PC-9 (cell line): ENCODE measurements at regions not wholly inside any gene's neighbourhood (a gene's known extent, or its start where the extent isn't known, plus 50 kb on each side); places are given as distances from the start of the nearest gene placed in this dataset.

ENCODE experiments used
- BruUV-seq: library from RNA; stranded (reverse); fragments of 400-500 nt; replicated peaks from 2 replicates; lab custom pipeline; 2021; lab: Mats Ljungman, UMichigan
- CTCF ChIA-PET: fragments of 300-600 bp; sonication (Branson Sonifier 250); formaldehyde crosslinking; loops from one replicate; lab custom pipeline; 2022; ENCODE audit warnings: antibody characterized with exemption; lab: Charles Lee
- POLR2A ChIA-PET: fragments of 300-600 bp; sonication (Branson Sonifier 250); formaldehyde crosslinking; loops from one replicate; lab custom pipeline; 2022; ENCODE audit warnings: antibody characterized with exemption; ENCODE audit not compliant: unreplicated experiment; lab: Charles Lee
- DNase-seq, 2 experiments: peaks; one replicate each; pipeline versions ENCODE4 v3.0.0 to v3.0.0-alpha.2; 2015 to 2022; ENCODE audit warnings: mixed read lengths in 1 of 2
- H2AFZ ChIP-seq: fragments of 200-600 bp; sonication (generic); 2 replicates; pipeline ENCODE4 v1.8.1; 2017; ENCODE audit warnings: antibody characterized with exemption
- H3F3A ChIP-seq: fragments of 200-600 bp; sonication (generic); 2 replicates; pipeline ENCODE4 v1.8.1; 2017; ENCODE audit warnings: antibody characterized with exemption, mild to moderate bottlenecking, low read depth; ENCODE audit not compliant: insufficient read depth
- H3K27ac ChIP-seq: fragments of 200-600 bp; sonication (generic); 2 replicates; pipeline ENCODE4 v1.6.1; 2016; ENCODE audit warnings: mixed run types
- H3K27me3 ChIP-seq: fragments of 200-600 bp; sonication (generic); 2 replicates; pipeline ENCODE4 v1.6.1; 2016; ENCODE audit warnings: low read depth, mixed run types; ENCODE audit not compliant: insufficient read depth
- H3K36me3 ChIP-seq: fragments of 200-600 bp; sonication (generic); 2 replicates; pipeline ENCODE4 v1.6.1; 2016; ENCODE audit warnings: low read depth, mixed run types
- H3K4me1 ChIP-seq: fragments of 200-600 bp; sonication (generic); replicated peaks from 2 replicates; pipeline ENCODE4 v1.6.1; 2016; ENCODE audit warnings: mixed run types; ENCODE audit not compliant: insufficient read depth
- H3K4me2 ChIP-seq: fragments of 200-600 bp; sonication (generic); 2 replicates; pipeline ENCODE4 v1.6.1; 2017; ENCODE audit warnings: mixed run types
- H3K4me3 ChIP-seq: fragments of 200-600 bp; sonication (generic); 2 replicates; pipeline ENCODE4 v1.6.1; 2016; ENCODE audit warnings: mixed run types
- H3K79me2 ChIP-seq: fragments of 200-600 bp; sonication (generic); 2 replicates; pipeline ENCODE4 v1.6.1; 2017; ENCODE audit warnings: low read depth, mixed run types
- H3K9me2 ChIP-seq: fragments of 200-600 bp; sonication (generic); 2 replicates; pipeline ENCODE4 v1.8.1; 2017; ENCODE audit warnings: mild to moderate bottlenecking; ENCODE audit not compliant: insufficient read depth
- H3K9me3 ChIP-seq: fragments of 200-600 bp; sonication (generic); 2 replicates; pipeline ENCODE4 v1.8.1; 2016; ENCODE audit warnings: low read depth; ENCODE audit not compliant: insufficient read depth
- H4K20me1 ChIP-seq: fragments of 200-600 bp; sonication (generic); 2 replicates; pipeline ENCODE4 v1.8.1; 2017; ENCODE audit not compliant: insufficient read depth
- EZH2 ChIP-seq: fragments of 200-600 bp; sonication (generic); IDR thresholded peaks from 2 replicates; pipeline ENCODE4 v1.8.0; 2017; ENCODE audit warnings: antibody characterized with exemption, low read depth
- intact Hi-C: fragments of 100-400 bp; cut with micrococcal nuclease; formaldehyde crosslinking; loops from one replicate; pipeline ENCODE4 v1.10.0; 2022; ENCODE audit not compliant: unreplicated experiment
- TF ChIP-seq, protein P1 (sequence below): fragments of 200-600 bp; sonication (generic); conservative IDR thresholded peaks from 2 replicates; pipeline ENCODE4 v1.6.1; 2017; ENCODE audit warnings: mixed run types, antibody characterized with exemption, mild to moderate bottlenecking, moderate library complexity

DNA sequence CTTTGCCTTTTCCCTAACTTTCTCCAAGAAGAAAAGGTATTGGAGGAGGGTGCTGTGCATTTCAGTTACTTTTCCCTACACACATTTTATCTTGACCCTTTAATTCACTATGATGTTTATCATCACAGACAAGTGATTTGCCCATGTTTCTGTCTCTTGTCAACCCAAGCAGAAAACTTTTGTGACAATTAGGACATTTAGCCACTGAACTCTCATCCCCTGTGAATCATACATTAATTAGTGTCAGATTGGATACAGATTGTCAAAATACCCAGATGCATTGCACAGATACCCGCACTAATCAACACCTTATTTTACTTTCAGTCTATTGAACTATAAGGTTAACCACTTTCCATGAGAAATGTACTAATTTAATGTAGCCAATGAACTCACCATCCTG lies 912.9 kb downstream of the SORCS1 start:
- POLR2A ChIA-PET = no interaction called here
- no peaks in the 10 kb centered on the region for H3K9me3 ChIP-seq
- no peak for DNase-seq
- no peak overlapping the region for H3K27ac ChIP-seq
- intact Hi-C loops = no loop called here
- H2AFZ ChIP-seq = no peak overlapping the region
- CTCF ChIA-PET = no interaction called here
- no TSS peak for BruUV-seq
- no peak overlapping the region for H3K4me2 ChIP-seq
- H3K27me3 ChIP-seq = no peaks in the 10 kb centered on the region
- H3K79me2 ChIP-seq = no peaks in the 10 kb centered on the region
- H3K9me2 ChIP-seq = no peaks in the 10 kb centered on the region
- no peaks in the 10 kb centered on the region for H3K36me3 ChIP-seq
- no peaks in the 10 kb centered on the region for H4K20me1 ChIP-seq
- TF ChIP-seq, protein P1, sequence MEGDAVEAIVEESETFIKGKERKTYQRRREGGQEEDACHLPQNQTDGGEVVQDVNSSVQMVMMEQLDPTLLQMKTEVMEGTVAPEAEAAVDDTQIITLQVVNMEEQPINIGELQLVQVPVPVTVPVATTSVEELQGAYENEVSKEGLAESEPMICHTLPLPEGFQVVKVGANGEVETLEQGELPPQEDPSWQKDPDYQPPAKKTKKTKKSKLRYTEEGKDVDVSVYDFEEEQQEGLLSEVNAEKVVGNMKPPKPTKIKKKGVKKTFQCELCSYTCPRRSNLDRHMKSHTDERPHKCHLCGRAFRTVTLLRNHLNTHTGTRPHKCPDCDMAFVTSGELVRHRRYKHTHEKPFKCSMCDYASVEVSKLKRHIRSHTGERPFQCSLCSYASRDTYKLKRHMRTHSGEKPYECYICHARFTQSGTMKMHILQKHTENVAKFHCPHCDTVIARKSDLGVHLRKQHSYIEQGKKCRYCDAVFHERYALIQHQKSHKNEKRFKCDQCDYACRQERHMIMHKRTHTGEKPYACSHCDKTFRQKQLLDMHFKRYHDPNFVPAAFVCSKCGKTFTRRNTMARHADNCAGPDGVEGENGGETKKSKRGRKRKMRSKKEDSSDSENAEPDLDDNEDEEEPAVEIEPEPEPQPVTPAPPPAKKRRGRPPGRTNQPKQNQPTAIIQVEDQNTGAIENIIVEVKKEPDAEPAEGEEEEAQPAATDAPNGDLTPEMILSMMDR = no peak
- no peak for TF ChIP-seq EZH2
- no peak overlapping the region for H3K4me3 ChIP-seq
- H3K4me1 ChIP-seq = no peaks in the 10 kb centered on the region
- no peaks in the 10 kb centered on the region for H3F3A ChIP-seq

DNA sequence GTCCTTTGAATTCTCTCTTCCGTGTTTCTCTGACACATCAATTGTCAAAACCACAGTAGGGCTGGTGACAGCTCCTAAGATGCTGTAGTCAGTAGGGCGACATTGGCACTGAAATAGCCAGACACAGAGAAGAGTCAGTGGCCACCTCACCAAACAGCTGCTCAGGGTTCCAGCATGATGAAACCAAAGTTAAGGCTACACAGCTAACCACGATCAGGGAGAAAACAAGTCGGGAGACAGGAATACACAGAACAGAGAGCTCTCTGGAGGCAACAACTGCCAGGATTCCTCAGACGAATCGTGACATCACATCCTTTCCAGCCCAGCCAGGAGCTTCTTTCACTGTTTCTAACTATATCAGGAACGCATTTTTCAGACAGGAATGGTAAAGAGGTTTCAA lies 922.2 kb downstream of the SORCS1 start:
- POLR2A ChIA-PET = no interaction called here
- Histone ChIP-seq H3K4me3 (no peak overlapping the region), H3K4me1 (no peaks in the 10 kb centered on the region), H4K20me1 (no peaks in the 10 kb centered on the region), H3K27me3 (no peaks in the 10 kb centered on the region), H3F3A (no peaks in the 10 kb centered on the region), H2AFZ (no peak overlapping the region), H3K9me3 (no peaks in the 10 kb centered on the region), H3K27ac (no peak overlapping the region), H3K4me2 (no peak overlapping the region), H3K9me2 (no peaks in the 10 kb centered on the region), H3K36me3 (no peaks in the 10 kb centered on the region), H3K79me2 (no peaks in the 10 kb centered on the region)
- TF ChIP-seq, protein P1 = no peak
- no peak for TF ChIP-seq EZH2
- intact Hi-C loops = no loop called here
- CTCF ChIA-PET = no interaction called here
- no peak for DNase-seq
- BruUV-seq = no TSS peak

DNA sequence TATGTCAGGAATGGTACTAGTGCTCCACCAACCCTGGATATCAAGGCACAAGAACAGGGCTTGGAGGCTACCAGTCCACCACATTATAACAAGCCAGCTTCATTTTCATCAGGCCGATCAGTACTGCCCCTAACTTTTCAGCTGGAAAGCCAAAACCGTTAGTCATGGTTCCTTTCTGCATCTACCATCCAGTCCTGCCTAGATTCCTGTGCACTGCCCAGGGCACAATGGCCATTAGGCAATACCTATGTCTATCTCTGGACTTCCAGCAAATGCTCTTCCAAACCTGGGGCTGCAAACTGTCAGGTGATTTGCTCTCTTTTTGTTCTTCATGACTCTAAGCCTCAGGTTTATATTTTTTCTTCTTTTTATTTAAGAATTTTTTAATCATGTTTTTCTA lies 937.7 kb downstream of the SORCS1 start:
- Histone ChIP-seq H4K20me1 (no peaks in the 10 kb centered on the region), H3K79me2 (no peaks in the 10 kb centered on the region), H3K36me3 (no peaks in the 10 kb centered on the region), H3F3A (no peaks in the 10 kb centered on the region), H3K9me3 (no peaks in the 10 kb centered on the region), H3K27ac (no peak overlapping the region), H3K4me3 (no peak overlapping the region), H3K27me3 (no peaks in the 10 kb centered on the region), H3K9me2 (no peaks in the 10 kb centered on the region), H3K4me1 (no peaks in the 10 kb centered on the region), H3K4me2 (no peak overlapping the region), H2AFZ (no peak overlapping the region)
- intact Hi-C loops = no loop called here
- no peak for TF ChIP-seq EZH2
- TF ChIP-seq, protein P1 = no peak
- CTCF ChIA-PET = no interaction called here
- no peak for DNase-seq
- POLR2A ChIA-PET = no interaction called here
- BruUV-seq = no TSS peak
